ENCODE measurements at regions not wholly inside any gene's neighbourhood (a gene's known extent, or its start where the extent isn't known, plus 50 kb on each side); places are given as distances from the start of the nearest gene placed in this dataset.

DNA sequence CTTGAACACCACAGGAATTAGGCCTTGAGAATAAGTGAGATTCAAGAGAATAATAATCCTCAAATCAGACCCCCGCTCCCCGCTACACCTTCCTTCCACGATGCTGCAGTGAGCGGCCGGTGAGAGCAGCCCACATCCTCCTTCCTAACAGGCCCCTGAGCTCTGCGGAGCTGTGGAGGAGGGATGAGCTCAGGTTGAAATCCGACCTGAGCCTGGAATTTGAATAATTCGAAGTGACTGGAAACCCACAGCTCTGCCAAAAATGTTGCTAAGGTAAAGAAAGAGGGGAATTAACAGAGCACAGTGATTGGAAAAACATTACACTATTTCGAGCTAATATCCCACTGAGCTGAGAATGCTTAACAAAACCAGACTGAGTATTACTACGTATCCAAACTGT, 90.0 kb downstream of the URB2 start (continued):
- TF ChIP-seq JUND (IDR thresholded peaks at IDR 0.05; ENCODE audit: low read length) (no peak), RFX5 (IDR thresholded peaks at IDR 0.05; ENCODE audit: borderline replicate concordance, low read depth, low read length) (no peak), EGR1 (IDR thresholded peaks at IDR 0.05; ENCODE audit: borderline replicate concordance, low read depth, low read length) (no peak), SP4 (IDR thresholded peaks at IDR 0.05; ENCODE audit: low read length) (no peak), RNF2 (IDR thresholded peaks at IDR 0.05; ENCODE audit: borderline replicate concordance, low read depth, low read length, missing control alignments, poor library complexity, severe bottlenecking) (no peak), TCF12 (IDR thresholded peaks at IDR 0.05; ENCODE audit: low read depth, low read length) (no peak), KDM5A (IDR thresholded peaks at IDR 0.05; ENCODE audit: low read length) (no peak), BCL11A (IDR thresholded peaks at IDR 0.05; ENCODE audit: low read depth in 2 of 2, low read length in 2 of 2) (no peak), CHD2 (IDR thresholded peaks at IDR 0.05; ENCODE audit: low read length) (no peak), POU5F1 (IDR thresholded peaks at IDR 0.05; ENCODE audit: low read depth, low read length) (no peak), FOSL1 (IDR thresholded peaks at IDR 0.05; ENCODE audit: insufficient read depth, low read depth, low read length) (no peak)
